GM23248 (cell line): ENCODE measurements at regions not wholly inside any gene's neighbourhood (a gene's known extent, or its start where the extent isn't known, plus 50 kb on each side); places are given as distances from the start of the nearest gene placed in this dataset.

Experiments
- DNase-seq: peaks from one replicate; pipeline ENCODE4 v3.0.0-alpha.2; 2015
- H2AFZ ChIP-seq: fragments of 200-600 bp; sonication (generic); 2 replicates; pipeline ENCODE4 v1.6.1; 2016; ENCODE audit warnings: antibody characterized with exemption
- H3F3A ChIP-seq: fragments of 200-600 bp; sonication (generic); 2 replicates; pipeline ENCODE4 v1.6.1; 2016; ENCODE audit warnings: mild to moderate bottlenecking, antibody characterized with exemption, mixed run types; ENCODE audit not compliant: insufficient read depth
- H3K27ac ChIP-seq: fragments of 200-600 bp; sonication (generic); 2 replicates; pipeline ENCODE4 v1.5.1; 2016; ENCODE audit warnings: mild to moderate bottlenecking
- H3K27me3 ChIP-seq: fragments of 200-600 bp; sonication (generic); replicated peaks from 2 replicates; pipeline ENCODE4 v1.6.1; 2016; ENCODE audit warnings: mild to moderate bottlenecking; ENCODE audit not compliant: insufficient read depth
- H3K36me3 ChIP-seq: fragments of 200-600 bp; sonication (generic); 2 replicates; pipeline ENCODE4 v1.6.1; 2016; ENCODE audit warnings: low read depth, mild to moderate bottlenecking
- H3K4me1 ChIP-seq: fragments of 200-600 bp; sonication (generic); 2 replicates; pipeline ENCODE4 v1.6.1; 2016; ENCODE audit warnings: mild to moderate bottlenecking; ENCODE audit not compliant: insufficient read depth
- H3K4me2 ChIP-seq: fragments of 200-600 bp; sonication (generic); one replicate; pipeline ENCODE4 v1.6.1; 2016; ENCODE audit warnings: mild to moderate bottlenecking; ENCODE audit not compliant: unreplicated experiment
- H3K4me3 ChIP-seq: fragments of 200-600 bp; sonication (generic); 2 replicates; pipeline ENCODE4 v1.5.1; 2016; ENCODE audit warnings: mild to moderate bottlenecking
- H3K79me2 ChIP-seq: fragments of 200-600 bp; sonication (generic); 2 replicates; pipeline ENCODE4 v1.6.1; 2016; ENCODE audit warnings: mild to moderate bottlenecking; ENCODE audit not compliant: insufficient read depth
- H3K9ac ChIP-seq: fragments of 200-600 bp; sonication (generic); 2 replicates; pipeline ENCODE4 v1.6.1; 2016; ENCODE audit warnings: mild to moderate bottlenecking
- H3K9me2 ChIP-seq: fragments of 200-600 bp; sonication (generic); 2 replicates; pipeline ENCODE4 v1.6.1; 2016; ENCODE audit warnings: mixed run types, mild to moderate bottlenecking, moderate library complexity; ENCODE audit not compliant: insufficient read depth
- H3K9me3 ChIP-seq: fragments of 200-600 bp; sonication (generic); one replicate; pipeline ENCODE4 v1.6.1; 2017; ENCODE audit warnings: low read depth
- H4K20me1 ChIP-seq: fragments of 200-600 bp; sonication (generic); 2 replicates; pipeline ENCODE4 v1.6.0; 2016; ENCODE audit not compliant: insufficient read depth
- EZH2 ChIP-seq: fragments of 200-600 bp; sonication (generic); IDR thresholded peaks from 2 replicates; pipeline ENCODE4 v1.6.1; 2018; ENCODE audit warnings: antibody characterized with exemption, mild to moderate bottlenecking; ENCODE audit not compliant: insufficient read depth, poor library complexity, severe bottlenecking
- EZH2phosphoT487 ChIP-seq: fragments of 200-600 bp; sonication (generic); IDR thresholded peaks from 2 replicates; pipeline ENCODE4 v1.6.1; 2018; ENCODE audit warnings: antibody characterized with exemption, moderate library complexity, mild to moderate bottlenecking, low read depth; ENCODE audit not compliant: insufficient read depth
- WGBS, 2 experiments: methylation state at CpG; one replicate each; pipeline ENCODE4 v1.1.6; 2015 to 2017; ENCODE audit warnings: low lambda C conversion rate in 2 of 2, low coverage in 1 of 2; ENCODE audit errors: missing lambda C conversion rate in 2 of 2; 5-methylcytosine and 5-hydroxymethylcytosine counted together
- in situ Hi-C: fragments of 300-500 bp; cut with MboI; formaldehyde crosslinking; loops from 2 replicates; pipeline ENCODE4 v1.15.0; 2020

- Histone ChIP-seq H3K27ac (no peak overlapping the region), H3K79me2 (no peaks in the 10 kb centered on the region), H3F3A (no peaks in the 10 kb centered on the region), H4K20me1 (no peaks in the 10 kb centered on the region), H3K4me2 (no peak overlapping the region), H3K9me3 (no peaks in the 10 kb centered on the region), H3K9ac (no peak overlapping the region), H3K9me2 (no peaks in the 10 kb centered on the region), H3K4me1 (no peaks in the 10 kb centered on the region), H3K27me3 (no peaks in the 10 kb centered on the region), H3K4me3 (no peak overlapping the region), H3K36me3 (no peaks in the 10 kb centered on the region), H2AFZ (no peak overlapping the region)
- TF ChIP-seq EZH2 (no peak), EZH2phosphoT487 (no peak)
- no peak for DNase-seq
- in situ Hi-C loops, result no loop called here
- 13 to 16% methylated on average over 7 of the region's 7 CpGs for WGBS, 2 experiments
Measured at GRCh38 chr6:47879015-47879414, 97.2 kb downstream of the OPN5 start.
